Osteoblast (primary cell): ENCODE measurements at regions not wholly inside any gene's neighbourhood (a gene's known extent, or its start where the extent isn't known, plus 50 kb on each side); places are given as distances from the start of the nearest gene placed in this dataset.

ENCODE experiments used
- DNase-seq: peaks from one replicate; pipeline ENCODE4 v3.0.0; 2011; ENCODE audit warnings: low spot score, mixed read lengths; ENCODE audit not compliant: insufficient read length; ENCODE audit errors: missing footprints
- H2AFZ ChIP-seq: 2 replicates; pipeline ENCODE4 v1.6.0; 2011; ENCODE audit warnings: mild to moderate bottlenecking, low read length
- H3K27ac ChIP-seq: 2 replicates; pipeline ENCODE4 v1.5.1; 2011; ENCODE audit warnings: mild to moderate bottlenecking, low read depth, low read length, moderate library complexity
- H3K27me3 ChIP-seq: 2 replicates; pipeline ENCODE4 v1.6.0; 2012; ENCODE audit warnings: mild to moderate bottlenecking, control low read depth, inconsistent platforms, low read length, moderate library complexity; ENCODE audit not compliant: insufficient read depth
- H3K36me3 ChIP-seq: 2 replicates; pipeline ENCODE4 v1.5.1; 2011; ENCODE audit warnings: mild to moderate bottlenecking, low read length, control low read depth, moderate library complexity; ENCODE audit not compliant: insufficient read depth
- H3K4me1 ChIP-seq: 2 replicates; pipeline ENCODE4 v1.5.1; 2011; ENCODE audit warnings: mild to moderate bottlenecking, low read length, control low read depth, moderate library complexity; ENCODE audit not compliant: insufficient read depth
- H3K4me2 ChIP-seq: 2 replicates; pipeline ENCODE4 v1.6.0; 2011; ENCODE audit warnings: mild to moderate bottlenecking, low read length; ENCODE audit not compliant: insufficient read depth
- H3K4me3 ChIP-seq: fragments of 200-600 bp; sonication (generic); 3 replicates; pipeline ENCODE4 v1.5.1; 2012; ENCODE audit warnings: mild to moderate bottlenecking, low read length, inconsistent platforms; ENCODE audit not compliant: insufficient read depth
- H3K79me2 ChIP-seq: 2 replicates; pipeline ENCODE4 v1.6.0; 2012; ENCODE audit warnings: mild to moderate bottlenecking, low read length, control low read depth, inconsistent platforms; ENCODE audit not compliant: insufficient read depth
- H3K9me3 ChIP-seq: 2 replicates; pipeline ENCODE4 v1.5.1; 2011; ENCODE audit warnings: low read depth, low read length, control low read depth
- H4K20me1 ChIP-seq: 2 replicates; pipeline ENCODE4 v1.6.0; 2012; ENCODE audit warnings: mild to moderate bottlenecking, low read length, control low read depth; ENCODE audit not compliant: insufficient read depth
- TF ChIP-seq, protein P1 (sequence below): IDR thresholded peaks from 2 replicates; pipeline ENCODE4 v1.5.1; 2011; ENCODE audit warnings: mild to moderate bottlenecking, low read depth, low read length, moderate library complexity; ENCODE audit errors: extremely low read depth

- Histone ChIP-seq H3K27me3 (no peaks in the 10 kb centered on the region), H3K36me3 (no peaks in the 10 kb centered on the region)
- TF ChIP-seq, protein P1, sequence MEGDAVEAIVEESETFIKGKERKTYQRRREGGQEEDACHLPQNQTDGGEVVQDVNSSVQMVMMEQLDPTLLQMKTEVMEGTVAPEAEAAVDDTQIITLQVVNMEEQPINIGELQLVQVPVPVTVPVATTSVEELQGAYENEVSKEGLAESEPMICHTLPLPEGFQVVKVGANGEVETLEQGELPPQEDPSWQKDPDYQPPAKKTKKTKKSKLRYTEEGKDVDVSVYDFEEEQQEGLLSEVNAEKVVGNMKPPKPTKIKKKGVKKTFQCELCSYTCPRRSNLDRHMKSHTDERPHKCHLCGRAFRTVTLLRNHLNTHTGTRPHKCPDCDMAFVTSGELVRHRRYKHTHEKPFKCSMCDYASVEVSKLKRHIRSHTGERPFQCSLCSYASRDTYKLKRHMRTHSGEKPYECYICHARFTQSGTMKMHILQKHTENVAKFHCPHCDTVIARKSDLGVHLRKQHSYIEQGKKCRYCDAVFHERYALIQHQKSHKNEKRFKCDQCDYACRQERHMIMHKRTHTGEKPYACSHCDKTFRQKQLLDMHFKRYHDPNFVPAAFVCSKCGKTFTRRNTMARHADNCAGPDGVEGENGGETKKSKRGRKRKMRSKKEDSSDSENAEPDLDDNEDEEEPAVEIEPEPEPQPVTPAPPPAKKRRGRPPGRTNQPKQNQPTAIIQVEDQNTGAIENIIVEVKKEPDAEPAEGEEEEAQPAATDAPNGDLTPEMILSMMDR: peak; percentile 19
Measured at GRCh38 chr5:104800440-104801048, 1238.0 kb upstream of the NUDT12 start.

GRCh38 chr5:104793755-104794080 is 1231.1 kb upstream of the NUDT12 start:
- no peaks in the 10 kb centered on the region for H3K27me3 ChIP-seq
- no peak overlapping the region for H3K4me2 ChIP-seq
- no peaks in the 10 kb centered on the region for H3K79me2 ChIP-seq
- H4K20me1 ChIP-seq: no peaks in the 10 kb centered on the region
- H3K36me3 ChIP-seq: no peaks in the 10 kb centered on the region
- H3K9me3 ChIP-seq: no peaks in the 10 kb centered on the region
- H3K4me3 ChIP-seq: no peak overlapping the region
- peak; percentile 3 for DNase-seq
- no peak overlapping the region for H2AFZ ChIP-seq
- no peaks in the 10 kb centered on the region for H3K4me1 ChIP-seq
- no peak overlapping the region for H3K27ac ChIP-seq
- TF ChIP-seq, protein P1: no peak

More at GRCh38 chr5:104800440-104801048, 1238.0 kb upstream of the NUDT12 start:
- H3K9me3 ChIP-seq: no peaks in the 10 kb centered on the region
- no peak overlapping the region for H2AFZ ChIP-seq
- no peak overlapping the region for H3K4me3 ChIP-seq
- H3K4me2 ChIP-seq: no peak overlapping the region
- no peaks in the 10 kb centered on the region for H3K4me1 ChIP-seq
- H3K27ac ChIP-seq: no peak overlapping the region
- H4K20me1 ChIP-seq: no peaks in the 10 kb centered on the region
- H3K79me2 ChIP-seq: no peaks in the 10 kb centered on the region
- DNase-seq: no peak

- no peak overlapping the region for H2AFZ ChIP-seq
- TF ChIP-seq, protein P1: no peak
- DNase-seq: no peak
- H4K20me1 ChIP-seq: no peaks in the 10 kb centered on the region
- no peak overlapping the region for H3K4me3 ChIP-seq
- no peak overlapping the region for H3K4me2 ChIP-seq
- no peaks in the 10 kb centered on the region for H3K79me2 ChIP-seq
- no peaks in the 10 kb centered on the region for H3K9me3 ChIP-seq
- H3K36me3 ChIP-seq: no peaks in the 10 kb centered on the region
- no peaks in the 10 kb centered on the region for H3K27me3 ChIP-seq
- H3K4me1 ChIP-seq: no peaks in the 10 kb centered on the region
- H3K27ac ChIP-seq: no peak overlapping the region
Measured at GRCh38 chr5:104793031-104793754, 1230.6 kb upstream of the NUDT12 start.

DNA sequence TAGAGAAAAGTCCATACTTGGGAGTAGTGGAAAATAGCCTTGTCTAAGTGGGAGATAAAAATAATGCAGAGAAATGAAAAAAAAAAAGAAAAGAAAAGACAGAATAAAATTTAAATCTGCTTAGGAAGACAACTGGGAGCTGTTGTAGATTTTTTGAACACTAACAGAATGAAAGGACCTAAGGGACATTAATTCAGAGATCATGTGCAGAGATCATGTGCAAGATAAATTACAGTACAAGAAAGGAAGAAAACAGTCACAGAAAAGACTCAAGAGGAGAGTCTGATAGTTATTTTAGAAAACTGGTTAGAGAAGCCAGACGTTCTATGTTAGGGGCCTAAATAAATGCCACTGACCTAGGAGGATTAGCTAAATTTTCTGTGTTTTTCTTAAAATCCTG is 1226.8 kb upstream of the NUDT12 start:
- Histone ChIP-seq H3K27me3 (no peaks in the 10 kb centered on the region), H3K4me2 (no peak overlapping the region), H3K4me1 (no peaks in the 10 kb centered on the region), H3K36me3 (no peaks in the 10 kb centered on the region), H3K79me2 (no peaks in the 10 kb centered on the region), H2AFZ (no peak overlapping the region), H3K9me3 (no peaks in the 10 kb centered on the region), H3K4me3 (no peak overlapping the region), H3K27ac (no peak overlapping the region), H4K20me1 (no peaks in the 10 kb centered on the region)
- DNase-seq: no peak
- TF ChIP-seq, protein P1: no peak
